ENCODE measurements at regions not wholly inside any gene's neighbourhood (a gene's known extent, or its start where the extent isn't known, plus 50 kb on each side); places are given as distances from the start of the nearest gene placed in this dataset.

- no peak for DNase-seq (ENCODE audit: low read depth in 2 of 2)
These were observed 91.6 kb upstream of the CXCL12 start for GRCh38 chr10:44476409-44477045.

DNA sequence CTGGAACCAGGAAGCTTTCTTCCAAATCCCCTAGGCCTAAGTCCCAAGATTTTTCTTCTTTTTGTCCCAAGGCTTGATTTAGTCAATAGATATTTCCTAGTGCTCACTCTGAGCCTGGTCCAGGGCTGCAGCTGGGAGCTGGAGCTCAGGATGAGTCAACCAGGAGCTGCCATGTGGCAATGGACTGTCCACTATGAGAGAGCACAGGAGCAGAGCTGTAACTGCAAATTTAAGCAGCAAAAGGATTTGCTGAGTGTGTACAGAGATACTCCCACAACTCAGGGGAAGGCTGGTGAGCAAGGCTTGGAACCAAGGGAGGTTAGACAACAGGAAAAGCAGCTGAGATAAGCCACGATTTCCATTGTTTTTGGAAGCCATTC is 92.1 kb upstream of the CXCL12 start:
- DNase-seq (ENCODE audit: low read depth in 2 of 2) = no peak

DNA sequence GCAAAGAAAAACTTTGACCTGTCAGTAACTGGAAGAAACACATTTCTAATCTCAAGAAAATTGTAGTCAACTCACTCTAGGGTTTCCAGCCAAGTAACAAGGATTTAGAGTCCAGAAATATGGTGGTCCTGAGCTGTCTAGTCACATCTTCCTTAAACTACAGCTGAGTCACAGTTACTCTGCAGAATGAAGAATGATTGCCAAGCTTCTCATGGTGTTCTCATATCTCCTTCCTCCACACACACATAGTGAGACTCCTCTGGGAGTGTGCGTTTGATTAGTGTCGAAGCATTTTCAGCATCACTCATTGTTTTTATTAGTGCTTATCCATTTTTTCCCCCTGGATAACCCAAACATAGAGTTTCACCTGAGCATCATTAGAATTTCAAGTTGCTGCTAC is 93.1 kb upstream of the CXCL12 start:
- no peak for DNase-seq (ENCODE audit: low read depth in 2 of 2)

- DNase-seq (ENCODE audit: low read depth in 2 of 2) = no peak
These were observed 94.2 kb upstream of the CXCL12 start for GRCh38 chr10:44478876-44479705.

GRCh38 chr10:44492678-44493077 is 107.8 kb upstream of the CXCL12 start:
- DNase-seq (ENCODE audit: low read depth in 2 of 2) = no peak

GRCh38 chr10:44498222-44498621 is 113.3 kb upstream of the CXCL12 start:
- no peak for DNase-seq (ENCODE audit: low read depth in 2 of 2)

GRCh38 chr10:44500451-44500850 is 115.6 kb upstream of the CXCL12 start:
- no peak for DNase-seq (ENCODE audit: low read depth in 2 of 2)

- DNase-seq (ENCODE audit: low read depth in 2 of 2) = no peak
These were observed 121.5 kb upstream of the CXCL12 start for GRCh38 chr10:44506386-44506785.

DNA sequence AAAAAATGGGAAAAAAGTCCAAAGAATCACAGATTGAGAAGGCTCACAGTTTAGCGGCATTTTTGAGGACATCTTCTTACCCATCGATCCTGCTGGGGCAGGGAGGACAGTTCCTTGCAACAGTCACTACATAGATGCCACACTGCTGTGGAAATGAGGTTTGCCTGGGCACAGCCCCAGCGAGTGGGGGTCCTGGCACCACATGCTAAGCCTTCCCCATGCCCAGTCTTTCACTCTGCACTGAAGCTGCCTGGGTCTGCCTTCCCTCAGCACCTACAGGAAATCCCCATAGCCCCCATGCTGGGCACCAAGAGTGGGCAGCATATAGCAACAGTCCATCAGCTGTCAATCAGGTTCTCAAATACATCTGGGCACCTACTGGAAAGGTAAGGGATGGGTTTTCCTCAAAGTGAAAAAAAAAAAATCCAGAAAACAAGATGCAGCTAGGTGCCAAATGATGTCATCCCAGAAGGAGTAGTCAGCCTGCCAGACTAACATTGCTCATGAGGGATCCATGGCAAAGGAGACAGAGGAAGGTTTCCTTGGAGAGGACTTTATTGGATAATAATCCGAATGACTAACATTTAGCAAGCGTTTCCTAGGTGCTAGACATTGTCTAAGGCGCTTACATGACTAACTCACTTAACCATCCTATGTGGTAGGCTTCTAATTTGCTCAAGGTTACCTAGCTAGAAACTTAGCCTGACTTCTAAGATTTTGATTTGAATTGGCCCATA is 125.7 kb upstream of the CXCL12 start:
- no peak for DNase-seq (ENCODE audit: low read depth in 2 of 2)

DNA sequence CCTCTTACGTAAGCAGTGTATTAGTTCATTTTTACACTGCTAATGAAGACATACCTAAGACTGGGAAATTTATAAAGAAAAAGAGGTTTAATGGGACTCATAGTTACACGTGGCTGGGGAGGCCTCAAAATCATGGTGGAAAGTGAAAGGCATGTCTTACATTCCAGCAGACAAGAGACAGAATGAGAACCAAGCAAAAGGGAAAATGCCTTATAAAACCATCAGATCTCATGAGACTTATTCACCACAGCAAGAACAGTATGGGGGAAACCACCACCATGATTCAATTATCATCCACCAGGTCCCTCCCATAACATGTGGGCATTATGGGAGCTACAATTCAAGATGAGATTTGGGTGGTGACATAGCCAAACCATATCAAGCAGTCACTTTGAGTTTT is 126.3 kb upstream of the CXCL12 start:
- no peak for DNase-seq (ENCODE audit: low read depth in 2 of 2)

DNA sequence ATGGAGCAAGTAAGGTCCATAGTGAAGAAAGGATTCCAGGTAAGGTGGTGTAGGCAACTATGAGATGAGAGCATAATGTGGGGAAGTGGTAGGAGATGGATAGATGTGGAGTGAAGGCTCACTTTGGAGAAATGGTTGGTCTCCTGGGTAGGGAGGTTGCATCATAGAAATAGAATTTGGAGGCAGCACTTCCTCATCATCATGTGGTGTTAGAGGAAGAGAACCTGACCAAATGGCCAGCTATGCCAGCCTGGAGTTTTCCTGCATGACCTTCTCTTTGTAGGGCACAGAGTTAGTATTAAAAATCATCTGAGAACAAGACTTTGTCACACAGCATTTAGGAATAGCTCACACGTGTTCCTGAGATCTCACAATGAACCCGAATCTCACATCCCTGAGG is 126.7 kb upstream of the CXCL12 start:
- DNase-seq (ENCODE audit: low read depth in 2 of 2) = no peak

DNA sequence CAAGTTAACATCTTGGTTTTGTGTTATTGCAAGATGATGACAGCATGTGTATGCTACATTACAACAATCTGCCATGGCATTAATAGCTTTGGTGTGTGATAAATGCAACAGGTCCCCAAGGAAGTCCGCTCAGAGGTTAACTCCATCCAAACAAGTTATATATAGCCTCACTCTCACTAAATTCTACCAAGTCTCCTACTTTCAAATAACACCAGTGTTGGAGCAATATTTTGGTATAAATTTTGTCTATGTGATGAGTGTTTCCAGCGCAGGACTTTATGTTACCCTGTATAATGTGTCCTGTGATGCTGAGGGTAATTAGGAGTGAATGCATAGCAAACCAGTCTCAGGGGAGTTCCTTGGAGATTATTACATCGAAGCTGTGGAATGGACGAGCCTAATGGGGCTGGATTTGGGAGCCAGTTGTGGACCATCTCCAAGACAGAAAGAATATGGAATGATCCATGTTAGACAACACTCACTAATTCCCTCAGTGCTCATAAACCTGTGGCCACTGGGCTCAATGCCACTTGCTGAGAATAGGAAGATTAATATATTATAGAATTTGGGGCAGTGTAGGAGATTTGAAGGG is 127.6 kb upstream of the CXCL12 start:
- no peak for DNase-seq (ENCODE audit: low read depth in 2 of 2)

DNA sequence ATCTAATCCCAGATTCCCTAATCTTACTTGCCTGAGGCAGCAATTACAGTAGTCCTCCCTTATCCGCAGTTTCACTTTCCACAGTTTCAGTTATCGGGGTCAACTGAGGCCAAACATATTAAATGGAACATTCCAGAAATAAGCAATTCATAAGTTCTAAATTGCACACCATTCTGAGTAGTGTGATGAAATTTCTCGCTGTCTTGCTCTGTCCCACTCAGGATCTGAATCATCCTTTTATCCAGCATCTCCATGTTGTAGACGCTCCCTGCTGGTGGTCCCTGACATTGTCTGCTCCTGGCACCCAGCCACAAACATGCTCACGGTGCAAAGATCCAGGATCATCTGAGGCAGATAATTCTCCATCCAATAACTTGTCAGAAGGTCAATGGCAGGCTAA is 128.7 kb upstream of the CXCL12 start:
- DNase-seq (ENCODE audit: low read depth in 2 of 2) = no peak

DNA sequence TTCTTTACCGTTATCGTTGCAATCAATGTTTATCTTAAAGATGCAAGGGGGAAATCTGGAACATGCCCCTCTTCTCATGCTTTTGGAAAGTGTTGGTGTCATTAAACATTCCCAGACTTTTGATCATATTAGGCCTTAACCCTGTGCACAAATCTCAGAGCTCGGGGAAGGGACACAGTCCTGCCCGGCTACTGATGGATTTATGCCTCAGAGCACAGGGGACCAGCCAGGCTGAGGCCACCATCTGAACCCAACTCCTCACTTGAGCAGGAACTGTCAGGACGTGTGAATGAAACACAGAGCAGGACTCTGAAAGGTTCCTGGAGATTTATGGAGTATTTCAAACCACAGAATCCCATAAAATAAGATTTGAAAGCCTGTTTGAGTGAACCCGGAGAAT is 132.0 kb upstream of the CXCL12 start:
- DNase-seq (ENCODE audit: low read depth in 2 of 2) = no peak

DNA sequence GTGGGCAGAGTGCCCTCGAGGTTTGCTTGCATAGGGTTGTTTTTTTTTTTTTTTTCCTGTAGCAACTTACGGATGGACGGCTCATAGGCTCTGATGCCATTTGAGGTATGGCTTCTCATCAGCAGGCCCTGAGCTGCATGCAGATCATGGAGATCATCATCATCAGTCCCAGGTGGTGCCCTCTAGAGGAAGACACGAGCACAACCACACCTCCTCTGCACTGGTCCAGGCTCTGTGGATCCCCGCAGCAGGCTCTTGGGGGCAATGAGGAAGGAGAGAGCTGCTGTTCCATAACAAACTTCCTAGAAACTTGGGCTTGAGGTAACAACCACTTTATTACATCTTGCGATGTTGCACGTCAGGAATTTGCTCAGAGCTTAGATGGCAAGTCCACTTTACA is 132.7 kb upstream of the CXCL12 start:
- no peak for DNase-seq (ENCODE audit: low read depth in 2 of 2)

- no peak for DNase-seq (ENCODE audit: low read depth in 2 of 2)
These were observed 134.5 kb upstream of the CXCL12 start for GRCh38 chr10:44519361-44519760.

DNA sequence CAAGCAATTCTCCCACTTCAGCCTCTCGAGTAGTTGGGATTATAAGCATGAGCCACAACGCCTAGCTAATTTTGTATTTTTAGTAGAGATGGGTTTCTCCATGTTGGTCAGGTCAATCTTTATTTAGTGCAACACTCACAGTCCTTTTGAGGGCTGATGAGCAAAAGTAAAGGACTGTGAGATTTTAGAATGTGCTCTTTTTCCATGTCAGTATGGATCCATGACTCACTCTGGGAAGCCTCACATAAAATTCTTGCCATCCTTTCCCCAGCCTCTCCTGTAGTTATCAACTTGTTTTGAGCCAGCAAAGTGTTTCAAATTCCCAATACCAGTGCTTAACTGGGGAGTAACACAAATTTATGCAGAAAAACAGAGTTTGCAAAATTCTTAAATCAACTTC is 135.8 kb upstream of the CXCL12 start:
- no peak for DNase-seq (ENCODE audit: low read depth in 2 of 2)

DNA sequence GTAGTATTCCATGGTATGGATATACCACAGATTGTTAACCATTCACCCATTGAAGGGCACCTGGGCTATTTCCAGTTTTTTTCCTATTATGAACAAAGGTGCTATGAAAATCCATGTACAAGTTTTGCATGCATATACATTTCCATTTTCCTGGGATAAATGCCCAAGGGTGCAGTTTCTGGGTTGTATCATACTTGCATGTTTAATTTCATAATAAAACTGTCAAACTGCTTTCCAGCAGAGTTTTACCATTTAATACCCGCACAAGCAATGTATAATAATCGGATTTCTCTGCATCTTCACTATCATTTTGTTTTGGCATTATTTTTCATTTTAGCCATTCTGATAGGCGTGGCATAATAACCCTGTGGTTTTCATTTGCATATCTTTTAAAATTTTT is 154.3 kb upstream of the CXCL12 start:
- no peak for DNase-seq (ENCODE audit: low read depth in 2 of 2)

GRCh38 chr10:44552726-44553125 is 167.8 kb upstream of the CXCL12 start:
- DNase-seq (ENCODE audit: low read depth in 2 of 2) = no peak

- DNase-seq (ENCODE audit: low read depth in 2 of 2) = no peak
These were observed 172.8 kb upstream of the CXCL12 start for GRCh38 chr10:44557596-44558191.

- no peak for DNase-seq (ENCODE audit: low read depth in 2 of 2)
These were observed 173.6 kb upstream of the CXCL12 start for GRCh38 chr10:44558521-44558920.

DNA sequence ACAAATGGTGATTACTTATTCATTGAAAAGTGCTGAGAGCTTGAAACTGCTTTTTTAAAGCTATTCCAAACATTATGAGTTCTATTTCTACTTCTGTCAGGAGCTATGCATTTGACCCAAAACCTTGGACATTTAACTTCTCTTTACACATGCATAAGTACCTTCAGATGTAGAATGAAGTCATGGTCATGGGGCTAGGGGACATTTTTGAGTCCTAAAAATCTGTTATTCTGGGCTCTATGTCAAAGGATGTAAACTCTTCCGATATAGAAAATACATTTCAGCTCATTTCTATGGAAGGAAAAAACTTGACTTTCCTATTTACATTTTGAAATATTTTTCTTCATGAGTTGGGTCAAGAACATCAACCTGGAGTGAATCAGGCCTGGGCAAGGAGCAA is 179.5 kb upstream of the CXCL12 start:
- no peak for DNase-seq (ENCODE audit: low read depth in 2 of 2)
